K562 (cell line): ENCODE measurements at regions not wholly inside any gene's neighbourhood (a gene's known extent, or its start where the extent isn't known, plus 50 kb on each side); places are given as distances from the start of the nearest gene placed in this dataset.

ENCODE experiments used
- ATAC-seq: fragments of 200-7000 bp; cut with Tn5 transposase; 3 replicates; pipeline ENCODE4 v1.9.1; 2020; ENCODE audit warnings: moderate library complexity
- BruUV-seq: library from RNA; stranded (reverse); fragments of 400-500 nt; replicated peaks from 2 replicates; lab custom pipeline; 2021; lab: Mats Ljungman, UMichigan
- CTCF ChIA-PET: fragments of 300-600 bp; formaldehyde crosslinking; extraction: SDS; loops from one replicate; lab custom pipeline; 2021; ENCODE audit warnings: low intra/inter-chr PET ratio; lab: Yijun Ruan, JAX
- POLR2A ChIA-PET: fragments of 300-600, 350-650 bp; sonication (Branson Sonifier 250); formaldehyde crosslinking; extraction: SDS; loops from one replicate; lab custom pipeline; 2021; ENCODE audit warnings: antibody characterized with exemption, inconsistent platforms; lab: Yijun Ruan, JAX
- DNase-seq, 4 experiments: peaks; one replicate each; pipeline versions ENCODE4 v3.0.0 to v3.0.0-alpha.2; 2011 to 2018; ENCODE audit warnings: low spot score in 3 of 4, mixed read lengths in 3 of 4; ENCODE audit errors: extremely low read depth in 1 of 4
- FAIRE-seq: peaks from 2 replicates; lab custom pipeline; 2011; peaks lifted over from hg19 to GRCh38; lab: Jason Lieb, UNC
- H2AFZ ChIP-seq: 2 replicates; pipeline ENCODE4 v1.6.0; 2011; ENCODE audit warnings: low read depth, low read length, control low read depth, inconsistent platforms
- H3K27ac ChIP-seq: fragments of 200-600 bp; 3 replicates; pipeline ENCODE4 v1.8.0; 2011; ENCODE audit warnings: low read depth, mild to moderate bottlenecking, control low read depth, inconsistent platforms, low read length, moderate library complexity, mixed read lengths; ENCODE audit errors: extremely low read depth
- H3K27me3 ChIP-seq, 2 experiments: fragments of 300-600 bp in 1 of 2; 2 replicates in 1 of 2; 3 replicates in 1 of 2; pipeline versions ENCODE4 v1.6.0 to v1.8.0; 2011; ENCODE audit warnings: inconsistent platforms in 2 of 2, low read length in 2 of 2, mild to moderate bottlenecking in 1 of 2, mixed read lengths in 1 of 2, moderate library complexity in 1 of 2; ENCODE audit not compliant: control insufficient read depth in 2 of 2, insufficient read depth in 2 of 2
- H3K36me3 ChIP-seq: fragments of 300-600 bp; 3 replicates; pipeline ENCODE4 v1.8.0; 2011; ENCODE audit warnings: mild to moderate bottlenecking, low read length, inconsistent platforms; ENCODE audit not compliant: control insufficient read depth, insufficient read depth
- H3K4me1 ChIP-seq, 2 experiments: fragments of 200-600 bp in 1 of 2; replicated peaks in 1 of 2; 2 replicates in 1 of 2; 3 replicates in 1 of 2; pipeline versions ENCODE4 v1.5.1 to v1.8.0; 2011; ENCODE audit warnings: inconsistent platforms in 2 of 2, low read length in 2 of 2, mild to moderate bottlenecking in 1 of 2, mixed read lengths in 1 of 2, moderate library complexity in 1 of 2; ENCODE audit not compliant: control insufficient read depth in 2 of 2, insufficient read depth in 2 of 2
- H3K4me2 ChIP-seq: 2 replicates; pipeline ENCODE4 v1.6.1; 2011; ENCODE audit warnings: low read length, control low read depth, inconsistent platforms, mixed read lengths; ENCODE audit not compliant: insufficient read depth
- H3K4me3 ChIP-seq: fragments of 200-600 bp; sonication (generic), shearing (Covaris generic); 2 replicates; pipeline ENCODE4 v1.5.1; 2016; ENCODE audit warnings: control low read depth, inconsistent platforms
- H3K79me2 ChIP-seq: fragments of 200-600 bp; 3 replicates; pipeline ENCODE4 v1.8.0; 2011; ENCODE audit warnings: low read length, inconsistent platforms; ENCODE audit not compliant: control insufficient read depth, insufficient read depth
- H3K9ac ChIP-seq, 2 experiments: 2 replicates each; pipeline versions ENCODE4 v1.6.0 to v1.6.1; 2011; ENCODE audit warnings: low read depth in 2 of 2, low read length in 2 of 2, control low read depth in 1 of 2, inconsistent platforms in 1 of 2, mild to moderate bottlenecking in 1 of 2, mixed read lengths in 1 of 2; ENCODE audit not compliant: insufficient read depth in 1 of 2
- H3K9me1 ChIP-seq: one replicate; pipeline ENCODE4 v1.6.0; 2011; ENCODE audit warnings: inconsistent platforms, mild to moderate bottlenecking, low read length, moderate library complexity; ENCODE audit not compliant: control insufficient read depth, insufficient read depth
- H3K9me3 ChIP-seq: replicated peaks from 2 replicates; pipeline ENCODE4 v1.5.1; 2011; ENCODE audit warnings: low read depth, low read length, inconsistent platforms; ENCODE audit not compliant: control insufficient read depth, insufficient read depth
- H4K20me1 ChIP-seq: replicated peaks from 2 replicates; pipeline ENCODE4 v1.6.1; 2011; ENCODE audit warnings: low read length, inconsistent platforms, mixed read lengths; ENCODE audit not compliant: control insufficient read depth, insufficient read depth
- ATF3 ChIP-seq, 2 experiments: fragments of 450-650 bp in 1 of 2; sonication (generic) in 1 of 2; formaldehyde crosslinking in 1 of 2; IDR thresholded peaks in 1 of 2; conservative IDR thresholded peaks in 1 of 2; 2 replicates each; pipeline versions ENCODE4 v1.6.1 to v1.8.1; 2016 to 2023; ENCODE audit warnings: mild to moderate bottlenecking in 2 of 2, moderate library complexity in 2 of 2, inconsistent platforms in 1 of 2, missing genetic modification reagents in 1 of 2
- CREBBP ChIP-seq: IDR thresholded peaks from one replicate; pipeline ENCODE4 v1.6.1; 2012; ENCODE audit warnings: low read depth, mild to moderate bottlenecking, control low read depth, inconsistent platforms, low read length
- FUS ChIP-seq: fragments of 200-400 bp; formaldehyde crosslinking; optimal IDR thresholded peaks from 2 replicates; pipeline ENCODE3; 2017; ENCODE audit warnings: low read depth, low read length
- GMEB1 ChIP-seq: fragments of 250-450 bp; sonication (Bioruptor Pico); IDR thresholded peaks from 2 replicates; pipeline ENCODE4 v1.4.0; 2020; ENCODE audit warnings: mild to moderate bottlenecking
- HDAC2 ChIP-seq: fragments of 450-650 bp; IDR thresholded peaks from 2 replicates; pipeline ENCODE4 v1.6.1; 2016; ENCODE audit warnings: mild to moderate bottlenecking
- MTA2 ChIP-seq: fragments of 450-650 bp; IDR thresholded peaks from 2 replicates; pipeline ENCODE4 v1.6.1; 2016; ENCODE audit warnings: low read depth
- RBM17 ChIP-seq: fragments of 200-400 bp; formaldehyde crosslinking; IDR thresholded peaks from 2 replicates; pipeline ENCODE4 v1.6.1; 2017; ENCODE audit warnings: low read depth, mild to moderate bottlenecking, low read length, borderline replicate concordance
- ZNF184 ChIP-seq: sonication (generic); formaldehyde crosslinking; IDR thresholded peaks from 2 replicates; pipeline ENCODE4 v1.5.0; 2020; ENCODE audit warnings: missing genetic modification reagents
- WGBS: fragments of 100-300 bp; shearing (Covaris generic); methylation state at CpG from one replicate; pipeline ENCODE4 v1.1.6; 2016; ENCODE audit warnings: low coverage, mixed read lengths; ENCODE audit not compliant: insufficient coverage; ENCODE audit errors: missing lambda C conversion rate; 5-methylcytosine and 5-hydroxymethylcytosine counted together
- in situ Hi-C: fragments of 300-500 bp; cut with MboI; formaldehyde crosslinking; loops from 4 replicates; pipeline ENCODE4 v1.15.0; 2018; ENCODE audit warnings: inconsistent platforms, mixed read lengths
- intact Hi-C: fragments of 100-400 bp; cut with micrococcal nuclease; formaldehyde crosslinking; loops from 2 replicates; pipeline ENCODE4 v1.14.2; 2022

GRCh38 chr5:2464141-2464540 lies 287.3 kb downstream of the IRX2 start:
- ATAC-seq, result no peak
- no peak overlapping the region for H3K27ac ChIP-seq
- FAIRE-seq, result no peak
- POLR2A ChIA-PET, result no interaction called here
- H3K4me1 ChIP-seq, result no peaks in the 10 kb centered on the region
- no peak for TF ChIP-seq CREBBP
- 0 out of 2 replicates have a peak, but pooled peaks have one; percentile 2 for TF ChIP-seq ZNF184
- TF ChIP-seq, all 486 proteins: peak for 1
- H4K20me1 ChIP-seq, result no peaks in the 10 kb centered on the region; the same call in 1 of the 2 replicates
- H3K4me3 ChIP-seq, result no peak overlapping the region
- no peak for DNase-seq
- H3K9me1 ChIP-seq, result no peaks in the 10 kb centered on the region
- in situ Hi-C loops (no loop called here), intact Hi-C loops (no loop called here)
- peaks cover 9 to 42% of the 10 kb centered on the region in 2 experiments; a peak in 3 of 5 replicates for H3K27me3 ChIP-seq
- no peak overlapping the region for H3K4me2 ChIP-seq
- H2AFZ ChIP-seq, result no peak overlapping the region
- no TSS peak for BruUV-seq
- no peak overlapping the region for H3K9ac ChIP-seq
- no peaks in the 10 kb centered on the region for H3K79me2 ChIP-seq
- 0% methylated on average over 9 of the region's 9 CpGs for WGBS
- H3K36me3 ChIP-seq, result no peaks in the 10 kb centered on the region
- CTCF ChIA-PET, result no interaction called here
- H3K9me3 ChIP-seq, result no peaks in the 10 kb centered on the region

GRCh38 chr5:2461701-2462691 lies 289.5 kb downstream of the IRX2 start:
- Histone ChIP-seq H3K4me2 (no peak overlapping the region), H3K9me1 (no peaks in the 10 kb centered on the region), H3K79me2 (no peaks in the 10 kb centered on the region), H3K4me1 (no peaks in the 10 kb centered on the region), H4K20me1 (no peaks in the 10 kb centered on the region; the same call in 1 of the 2 replicates), H2AFZ (no peak overlapping the region), H3K4me3 (no peak overlapping the region), H3K36me3 (no peaks in the 10 kb centered on the region), H3K9me3 (no peaks in the 10 kb centered on the region), H3K27me3 (peaks cover 9 to 36% of the 10 kb centered on the region in 2 experiments; a peak in 3 of 5 replicates), H3K9ac (no peak overlapping the region), H3K27ac (no peak overlapping the region)
- FAIRE-seq (no peak), DNase-seq (no peak), ATAC-seq (no peak)
- in situ Hi-C loops, result no loop called here
- no TSS peak for BruUV-seq
- intact Hi-C loops, result no loop called here
- TF ChIP-seq FUS (no peak), ATF3 (IDR thresholded peaks at IDR 0.05) (no peak), ATF3 (CRISPR knock-in tag; conservative IDR thresholded peaks at IDR 0.05) (no peak), GMEB1 (no peak), MTA2 (no peak), HDAC2 (no peak), RBM17 (no peak)
- WGBS, result 2% methylated on average over 23 of the region's 23 CpGs
- CTCF ChIA-PET, result no interaction called here
- POLR2A ChIA-PET, result no interaction called here
